ENCODE measurements at regions not wholly inside any gene's neighbourhood (a gene's known extent, or its start where the extent isn't known, plus 50 kb on each side); places are given as distances from the start of the nearest gene placed in this dataset.
"Not testable (repeated sequence)": the region's sequence is repeated elsewhere in the genome, so short reads cannot be mapped to it uniquely, and the experiment has no call there.

DNA sequence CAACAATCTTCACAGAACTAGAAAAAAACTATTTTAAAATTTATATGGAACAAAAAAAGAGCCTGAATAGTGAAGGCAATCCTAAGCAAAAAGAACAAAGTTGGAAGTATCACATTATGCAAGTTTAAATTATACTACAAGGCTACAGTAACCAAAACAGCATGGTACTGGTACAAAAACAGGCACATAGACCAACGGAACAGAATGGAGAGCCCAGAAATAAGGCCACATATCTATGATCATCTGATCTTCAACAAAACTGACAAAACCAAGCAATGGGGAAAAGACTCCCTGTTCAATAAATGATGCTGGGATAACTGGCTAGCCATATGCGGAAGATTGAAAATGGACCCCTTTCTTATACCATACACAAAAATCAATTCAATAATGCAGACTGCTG is 74.4 kb upstream of the RTN4 start:
- CTCF ChIA-PET, result interaction anchor here (0.7 kb wide), 1 partner anchor 27 kb away, joined by 3 read pairs; no protein-coding TSS in a partner anchor
- POLR2A ChIA-PET; intact Hi-C loops (cut with micrococcal nuclease); H3K27ac Mint-ChIP-seq (ENCODE audit: low read depth, unreplicated experiment); H3K27me3 Mint-ChIP-seq (ENCODE audit: insufficient read depth, unreplicated experiment); H3K4me3 Mint-ChIP-seq (ENCODE audit: unreplicated experiment); BruUV-seq (replicated peaks); DNase-seq (ENCODE audit: unreplicated experiment); H3K36me3 Mint-ChIP-seq (ENCODE audit: insufficient read depth, unreplicated experiment); H3K4me1 Mint-ChIP-seq (ENCODE audit: insufficient read depth, unreplicated experiment): not testable (repeated sequence)
- H3K9me3 Mint-ChIP-seq (ENCODE audit: unreplicated experiment), result peaks cover 12% of the 10 kb centered on the region

DNA sequence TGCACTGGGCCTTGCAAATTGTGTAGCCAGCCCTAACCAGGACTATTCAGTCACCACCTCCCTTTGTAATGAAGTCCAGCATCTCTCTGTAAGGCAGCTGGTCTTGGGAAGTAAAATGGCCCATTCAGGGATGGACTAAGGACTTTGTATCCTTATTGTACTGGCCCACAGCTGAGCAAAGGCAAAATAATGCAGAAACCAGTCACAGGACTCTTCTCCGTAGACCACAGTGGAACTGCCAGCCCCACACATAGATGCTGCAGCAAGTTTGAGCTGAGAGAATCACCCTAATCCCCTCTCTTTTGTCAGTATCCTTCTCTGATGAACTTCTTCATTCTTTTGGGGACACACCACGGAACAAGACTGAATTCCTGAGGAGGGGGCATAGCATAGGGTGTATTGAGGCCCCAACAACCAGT is 73.6 kb upstream of the RTN4 start:
- Mint-ChIP-seq H3K27me3 (ENCODE audit: insufficient read depth, unreplicated experiment) (no peaks in the 10 kb centered on the region), H3K9me3 (ENCODE audit: unreplicated experiment) (peaks cover 12% of the 10 kb centered on the region), H3K4me1 (ENCODE audit: insufficient read depth, unreplicated experiment) (no peaks in the 10 kb centered on the region), H3K4me3 (ENCODE audit: unreplicated experiment) (no peak overlapping the region), H3K36me3 (ENCODE audit: insufficient read depth, unreplicated experiment) (no peaks in the 10 kb centered on the region), H3K27ac (ENCODE audit: low read depth, unreplicated experiment) (no peak overlapping the region)
- POLR2A ChIA-PET, result interaction anchor here (0.6 to 1.6 kb wide), 2 partner anchors 9 to 12 kb away, joined by 3 read pairs; no protein-coding TSS in a partner anchor
- BruUV-seq (replicated peaks), result no TSS peak
- CTCF ChIA-PET, result interaction anchor here (1.0 kb wide), 1 partner anchor 11 kb away, joined by 3 read pairs; no protein-coding TSS in a partner anchor
- intact Hi-C loops (cut with micrococcal nuclease), result no loop called here
- DNase-seq (ENCODE audit: unreplicated experiment), result no peak
- TF ChIP-seq, protein P1, sequence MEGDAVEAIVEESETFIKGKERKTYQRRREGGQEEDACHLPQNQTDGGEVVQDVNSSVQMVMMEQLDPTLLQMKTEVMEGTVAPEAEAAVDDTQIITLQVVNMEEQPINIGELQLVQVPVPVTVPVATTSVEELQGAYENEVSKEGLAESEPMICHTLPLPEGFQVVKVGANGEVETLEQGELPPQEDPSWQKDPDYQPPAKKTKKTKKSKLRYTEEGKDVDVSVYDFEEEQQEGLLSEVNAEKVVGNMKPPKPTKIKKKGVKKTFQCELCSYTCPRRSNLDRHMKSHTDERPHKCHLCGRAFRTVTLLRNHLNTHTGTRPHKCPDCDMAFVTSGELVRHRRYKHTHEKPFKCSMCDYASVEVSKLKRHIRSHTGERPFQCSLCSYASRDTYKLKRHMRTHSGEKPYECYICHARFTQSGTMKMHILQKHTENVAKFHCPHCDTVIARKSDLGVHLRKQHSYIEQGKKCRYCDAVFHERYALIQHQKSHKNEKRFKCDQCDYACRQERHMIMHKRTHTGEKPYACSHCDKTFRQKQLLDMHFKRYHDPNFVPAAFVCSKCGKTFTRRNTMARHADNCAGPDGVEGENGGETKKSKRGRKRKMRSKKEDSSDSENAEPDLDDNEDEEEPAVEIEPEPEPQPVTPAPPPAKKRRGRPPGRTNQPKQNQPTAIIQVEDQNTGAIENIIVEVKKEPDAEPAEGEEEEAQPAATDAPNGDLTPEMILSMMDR (IDR thresholded peaks at IDR 0.05; ENCODE audit: unreplicated experiment), result no peak

DNA sequence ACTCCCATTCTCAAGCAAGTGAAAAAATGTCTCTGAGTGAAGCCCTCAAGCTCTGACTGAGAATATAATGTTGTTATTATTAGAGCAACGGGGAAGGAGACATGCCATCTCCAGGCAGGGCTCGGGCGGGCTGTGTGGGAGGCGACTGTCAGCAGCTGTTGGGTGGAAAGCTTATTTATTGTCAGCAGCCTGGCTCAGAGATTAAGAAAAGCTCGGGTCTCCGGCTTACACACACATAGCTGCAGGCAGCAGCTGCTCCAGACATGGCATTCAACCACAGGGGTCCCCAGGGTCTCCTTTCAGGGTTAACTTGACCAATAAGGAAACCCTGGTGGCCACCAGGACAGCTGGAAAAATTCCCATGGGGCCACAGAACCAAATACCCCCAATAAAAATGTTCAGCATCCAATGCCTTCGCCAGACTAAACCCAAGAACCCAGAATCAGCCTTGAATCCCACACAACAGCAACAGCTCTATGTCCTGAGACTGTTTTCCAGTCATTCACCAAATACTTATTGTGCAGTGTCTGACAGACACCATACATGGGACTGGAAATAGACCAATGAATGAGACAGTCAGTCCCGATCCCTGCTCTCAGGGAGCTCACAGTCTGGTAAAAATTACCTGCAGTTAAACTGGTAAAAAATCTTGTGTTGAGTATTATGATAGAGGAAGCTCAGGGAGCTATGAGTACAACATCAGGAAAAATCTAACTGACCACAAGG is 70.5 kb upstream of the RTN4 start:
- intact Hi-C loops (cut with micrococcal nuclease), result no loop called here
- Mint-ChIP-seq H3K36me3 (ENCODE audit: insufficient read depth, unreplicated experiment) (no peaks in the 10 kb centered on the region), H3K4me3 (ENCODE audit: unreplicated experiment) (no peak overlapping the region), H3K27me3 (ENCODE audit: insufficient read depth, unreplicated experiment) (no peaks in the 10 kb centered on the region), H3K9me3 (ENCODE audit: unreplicated experiment) (peaks cover 12% of the 10 kb centered on the region), H3K27ac (ENCODE audit: low read depth, unreplicated experiment) (peak overlapping the region; percentile 18), H3K4me1 (ENCODE audit: insufficient read depth, unreplicated experiment) (peaks cover 5% of the 10 kb centered on the region)
- CTCF ChIA-PET, result interaction anchor here (1.1 to 1.6 kb wide), 2 partner anchors 8 to 47 kb away, joined by 3 to 6 read pairs; no protein-coding TSS in a partner anchor
- POLR2A ChIA-PET, result interaction anchor here (0.5 to 1.4 kb wide), 5 partner anchors 9 to 884 kb away, joined by 3 to 5 read pairs (median 3); no protein-coding TSS in a partner anchor
- TF ChIP-seq, protein P1 (IDR thresholded peaks at IDR 0.05; ENCODE audit: unreplicated experiment), result no peak
- no peak for DNase-seq (ENCODE audit: unreplicated experiment)
- no TSS peak for BruUV-seq (replicated peaks)

DNA sequence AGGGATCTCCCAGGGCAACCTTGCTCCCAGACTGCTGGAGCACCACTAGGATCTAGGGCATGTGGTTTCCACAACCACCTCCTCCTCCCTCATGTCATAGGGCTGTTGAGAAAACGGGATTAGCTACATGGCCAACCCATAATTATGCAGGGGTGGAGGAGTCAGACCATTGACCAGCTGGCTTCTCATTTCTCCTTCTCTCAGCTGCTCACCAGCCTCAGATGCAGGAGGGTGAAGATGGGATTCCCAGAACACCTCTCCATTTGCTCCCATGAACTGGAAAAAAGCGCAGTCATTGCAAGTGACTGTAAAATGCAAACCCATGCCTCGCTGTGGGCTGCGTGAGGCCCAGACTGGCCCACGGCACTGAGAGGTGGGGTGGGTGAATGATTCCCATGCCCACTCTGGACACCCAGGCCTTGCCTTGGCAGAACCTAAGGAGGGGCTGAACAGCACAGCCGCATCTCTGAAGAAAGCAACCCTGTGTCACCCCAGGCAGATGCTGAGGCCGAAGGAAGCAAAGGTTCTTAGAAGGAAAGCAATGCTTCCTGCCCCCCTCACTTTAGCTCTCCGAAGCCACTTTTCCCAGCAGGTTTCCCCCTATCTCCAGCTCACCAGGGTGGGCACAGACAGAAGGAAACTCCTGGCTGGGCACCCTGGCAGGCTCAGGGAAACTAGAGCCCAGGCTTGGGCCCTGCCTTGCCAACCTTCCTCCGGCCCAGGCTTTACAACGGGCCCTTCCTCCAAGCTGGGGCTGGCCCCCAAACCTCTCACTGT is 69.6 kb upstream of the RTN4 start:
- CTCF ChIA-PET, result interaction anchor here (1.0 to 1.6 kb wide), 3 partner anchors 8 to 48 kb away, joined by 3 to 6 read pairs (median 3); no protein-coding TSS in a partner anchor
- no peak overlapping the region for H3K4me3 Mint-ChIP-seq (ENCODE audit: unreplicated experiment)
- intact Hi-C loops (cut with micrococcal nuclease), result no loop called here
- peaks cover 12% of the 10 kb centered on the region for H3K4me1 Mint-ChIP-seq (ENCODE audit: insufficient read depth, unreplicated experiment)
- POLR2A ChIA-PET, result interaction anchor here (0.5 to 1.4 kb wide), 2 partner anchors 14 to 25 kb away, joined by 3 to 5 read pairs; no protein-coding TSS in a partner anchor
- no TSS peak for BruUV-seq (replicated peaks)
- TF ChIP-seq, protein P1 (IDR thresholded peaks at IDR 0.05; ENCODE audit: unreplicated experiment), result no peak
- peaks cover 9% of the 10 kb centered on the region for H3K9me3 Mint-ChIP-seq (ENCODE audit: unreplicated experiment)
- H3K36me3 Mint-ChIP-seq (ENCODE audit: insufficient read depth, unreplicated experiment), result no peaks in the 10 kb centered on the region
- H3K27ac Mint-ChIP-seq (ENCODE audit: low read depth, unreplicated experiment), result peak overlapping the region; percentile 18
- no peak for DNase-seq (ENCODE audit: unreplicated experiment)
- H3K27me3 Mint-ChIP-seq (ENCODE audit: insufficient read depth, unreplicated experiment), result no peaks in the 10 kb centered on the region

Data from MCF 10A (cell line).